SK-N-SH (cell line): ENCODE measurements at regions not wholly inside any gene's neighbourhood (a gene's known extent, or its start where the extent isn't known, plus 50 kb on each side); places are given as distances from the start of the nearest gene placed in this dataset.

Experiments used
- EP300 ChIP-seq, 2 experiments: IDR thresholded peaks; 2 replicates each; pipeline versions ENCODE4 v1.4.0 to v1.6.1; 2012; ENCODE audit warnings: borderline replicate concordance in 1 of 2, low read depth in 1 of 2, low read length in 1 of 2
- EZH2phosphoT487 ChIP-seq: fragments of 200-600 bp; sonication (generic); IDR thresholded peaks from 2 replicates; pipeline ENCODE4 v1.6.1; 2017; ENCODE audit warnings: low read depth, mixed run types, mild to moderate bottlenecking, antibody characterized with exemption, moderate library complexity, borderline replicate concordance
- MXI1 ChIP-seq: IDR thresholded peaks from 2 replicates; pipeline ENCODE4 v1.6.1; 2012; ENCODE audit warnings: mild to moderate bottlenecking, low read depth, low read length, improper control_type of control experiment
- NFIC ChIP-seq: IDR thresholded peaks from 2 replicates; pipeline ENCODE4 v1.4.0; 2012; ENCODE audit warnings: borderline replicate concordance
- RCOR1 ChIP-seq: fragments of 150-350 bp; IDR thresholded peaks from 2 replicates; pipeline ENCODE4 v1.6.1; 2017; ENCODE audit warnings: antibody characterized with exemption, low read length
- SMC3 ChIP-seq: IDR thresholded peaks from 2 replicates; pipeline ENCODE4 v1.6.1; 2012; ENCODE audit warnings: low read depth, low read length, improper control_type of control experiment
- YY1 ChIP-seq: IDR thresholded peaks from 2 replicates; pipeline ENCODE4 v1.4.0; 2012; ENCODE audit warnings: low read depth, mild to moderate bottlenecking
- TF ChIP-seq, protein P1 (sequence below): fragments of 200-600 bp; sonication (generic); IDR thresholded peaks from 2 replicates; pipeline ENCODE4 v1.6.1; 2017; ENCODE audit warnings: antibody characterized with exemption, mild to moderate bottlenecking, moderate library complexity

- no peak for TF ChIP-seq EZH2phosphoT487
- no peak for TF ChIP-seq MXI1
- TF ChIP-seq, protein P1, sequence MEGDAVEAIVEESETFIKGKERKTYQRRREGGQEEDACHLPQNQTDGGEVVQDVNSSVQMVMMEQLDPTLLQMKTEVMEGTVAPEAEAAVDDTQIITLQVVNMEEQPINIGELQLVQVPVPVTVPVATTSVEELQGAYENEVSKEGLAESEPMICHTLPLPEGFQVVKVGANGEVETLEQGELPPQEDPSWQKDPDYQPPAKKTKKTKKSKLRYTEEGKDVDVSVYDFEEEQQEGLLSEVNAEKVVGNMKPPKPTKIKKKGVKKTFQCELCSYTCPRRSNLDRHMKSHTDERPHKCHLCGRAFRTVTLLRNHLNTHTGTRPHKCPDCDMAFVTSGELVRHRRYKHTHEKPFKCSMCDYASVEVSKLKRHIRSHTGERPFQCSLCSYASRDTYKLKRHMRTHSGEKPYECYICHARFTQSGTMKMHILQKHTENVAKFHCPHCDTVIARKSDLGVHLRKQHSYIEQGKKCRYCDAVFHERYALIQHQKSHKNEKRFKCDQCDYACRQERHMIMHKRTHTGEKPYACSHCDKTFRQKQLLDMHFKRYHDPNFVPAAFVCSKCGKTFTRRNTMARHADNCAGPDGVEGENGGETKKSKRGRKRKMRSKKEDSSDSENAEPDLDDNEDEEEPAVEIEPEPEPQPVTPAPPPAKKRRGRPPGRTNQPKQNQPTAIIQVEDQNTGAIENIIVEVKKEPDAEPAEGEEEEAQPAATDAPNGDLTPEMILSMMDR, result no peak
- no peak for TF ChIP-seq NFIC
- TF ChIP-seq RCOR1, result no peak
- TF ChIP-seq EP300 (IDR thresholded peaks at IDR 0.05; ENCODE audit: borderline replicate concordance in 1 of 2, low read depth in 1 of 2, low read length in 1 of 2), result no peak
- no peak for TF ChIP-seq YY1
- TF ChIP-seq SMC3, result no peak
Observed at GRCh38 chr18:78639006-78639950, 340.3 kb upstream of the SALL3 start.
